IPS-15b (cell line): ENCODE measurements at regions not wholly inside any gene's neighbourhood (a gene's known extent, or its start where the extent isn't known, plus 50 kb on each side); places are given as distances from the start of the nearest gene placed in this dataset.

Source experiments
- H3K27me3 ChIP-seq: one replicate; pipeline ENCODE4 v1.6.1; 2013; ENCODE audit warnings: low read length; ENCODE audit not compliant: control insufficient read depth, insufficient read depth
- H3K36me3 ChIP-seq: one replicate; pipeline ENCODE4 v1.6.1; 2013; ENCODE audit warnings: low read length; ENCODE audit not compliant: control insufficient read depth, insufficient read depth
- H3K4me1 ChIP-seq: one replicate; pipeline ENCODE4 v1.6.1; 2013; ENCODE audit warnings: mild to moderate bottlenecking, low read length; ENCODE audit not compliant: control insufficient read depth, insufficient read depth
- H3K4me3 ChIP-seq: one replicate; pipeline ENCODE4 v1.5.1; 2013; ENCODE audit warnings: low read depth, low read length
- H3K9ac ChIP-seq: one replicate; pipeline ENCODE4 v1.6.1; 2013; ENCODE audit warnings: low read depth, mild to moderate bottlenecking, low read length
- H3K9me3 ChIP-seq: one replicate; pipeline ENCODE4 v1.6.1; 2013; ENCODE audit warnings: mild to moderate bottlenecking, low read length; ENCODE audit not compliant: control insufficient read depth, insufficient read depth

- Histone ChIP-seq H3K4me1 (no peaks in the 10 kb centered on the region), H3K4me3 (no peak overlapping the region), H3K9me3 (peaks cover 3% of the 10 kb centered on the region), H3K36me3 (no peaks in the 10 kb centered on the region), H3K9ac (no peak overlapping the region), H3K27me3 (no peaks in the 10 kb centered on the region)
Observed at GRCh38 chr18:78643004-78643403, 336.6 kb upstream of the SALL3 start.

- Histone ChIP-seq H3K27me3 (no peaks in the 10 kb centered on the region), H3K9me3 (peaks cover 3% of the 10 kb centered on the region), H3K4me3 (no peak overlapping the region), H3K4me1 (no peaks in the 10 kb centered on the region), H3K36me3 (no peaks in the 10 kb centered on the region), H3K9ac (no peak overlapping the region)
Observed at GRCh38 chr18:78643981-78644380, 335.6 kb upstream of the SALL3 start.

GRCh38 chr18:78645216-78645615 is 334.4 kb upstream of the SALL3 start:
- Histone ChIP-seq H3K4me3 (no peak overlapping the region), H3K36me3 (no peaks in the 10 kb centered on the region), H3K9ac (no peak overlapping the region), H3K27me3 (no peaks in the 10 kb centered on the region), H3K4me1 (no peaks in the 10 kb centered on the region), H3K9me3 (peaks cover 3% of the 10 kb centered on the region)

GRCh38 chr18:78647018-78647417 is 332.6 kb upstream of the SALL3 start:
- Histone ChIP-seq H3K4me3 (no peak overlapping the region), H3K36me3 (peaks cover 3% of the 10 kb centered on the region), H3K4me1 (no peaks in the 10 kb centered on the region), H3K27me3 (no peaks in the 10 kb centered on the region), H3K9ac (no peak overlapping the region), H3K9me3 (peaks cover 4% of the 10 kb centered on the region)

- peaks cover 3% of the 10 kb centered on the region for H3K36me3 ChIP-seq
- no peaks in the 10 kb centered on the region for H3K4me1 ChIP-seq
- peaks cover 14% of the 10 kb centered on the region for H3K9me3 ChIP-seq
- H3K4me3 ChIP-seq: no peak overlapping the region
- H3K9ac ChIP-seq: no peak overlapping the region
- no peaks in the 10 kb centered on the region for H3K27me3 ChIP-seq
Observed at GRCh38 chr18:78649421-78649820, 330.2 kb upstream of the SALL3 start.

GRCh38 chr18:78650926-78651325 is 328.7 kb upstream of the SALL3 start:
- no peaks in the 10 kb centered on the region for H3K4me1 ChIP-seq
- no peak overlapping the region for H3K4me3 ChIP-seq
- H3K9ac ChIP-seq: no peak overlapping the region
- peaks cover 19% of the 10 kb centered on the region for H3K9me3 ChIP-seq
- H3K27me3 ChIP-seq: no peaks in the 10 kb centered on the region
- H3K36me3 ChIP-seq: peaks cover 3% of the 10 kb centered on the region

GRCh38 chr18:78652001-78652545 is 327.5 kb upstream of the SALL3 start:
- H3K4me3 ChIP-seq: peak overlapping the region; percentile 18
- H3K9ac ChIP-seq: no peak overlapping the region
- H3K36me3 ChIP-seq: peaks cover 3% of the 10 kb centered on the region
- peaks cover 16% of the 10 kb centered on the region for H3K9me3 ChIP-seq
- no peaks in the 10 kb centered on the region for H3K4me1 ChIP-seq
- no peaks in the 10 kb centered on the region for H3K27me3 ChIP-seq

- Histone ChIP-seq H3K36me3 (peaks cover 3% of the 10 kb centered on the region), H3K9me3 (peaks cover 16% of the 10 kb centered on the region), H3K9ac (no peak overlapping the region), H3K27me3 (no peaks in the 10 kb centered on the region), H3K4me1 (no peaks in the 10 kb centered on the region), H3K4me3 (no peak overlapping the region)
Observed at GRCh38 chr18:78655921-78656320, 323.7 kb upstream of the SALL3 start.

- Histone ChIP-seq H3K9me3 (peaks cover 16% of the 10 kb centered on the region), H3K4me3 (no peak overlapping the region), H3K4me1 (no peaks in the 10 kb centered on the region), H3K36me3 (peaks cover 2% of the 10 kb centered on the region), H3K9ac (no peak overlapping the region), H3K27me3 (no peaks in the 10 kb centered on the region)
Observed at GRCh38 chr18:78656346-78656925, 323.2 kb upstream of the SALL3 start.

- no peaks in the 10 kb centered on the region for H3K27me3 ChIP-seq
- no peak overlapping the region for H3K4me3 ChIP-seq
- H3K9me3 ChIP-seq: peaks cover 5% of the 10 kb centered on the region
- no peaks in the 10 kb centered on the region for H3K4me1 ChIP-seq
- H3K36me3 ChIP-seq: no peaks in the 10 kb centered on the region
- H3K9ac ChIP-seq: no peak overlapping the region
Observed at GRCh38 chr18:78658531-78658930, 321.1 kb upstream of the SALL3 start.

- Histone ChIP-seq H3K9ac (no peak overlapping the region), H3K27me3 (no peaks in the 10 kb centered on the region), H3K36me3 (no peaks in the 10 kb centered on the region), H3K4me1 (no peaks in the 10 kb centered on the region), H3K9me3 (peaks cover 5% of the 10 kb centered on the region), H3K4me3 (no peak overlapping the region)
Observed at GRCh38 chr18:78659057-78659456, 320.6 kb upstream of the SALL3 start.

GRCh38 chr18:78659748-78660147 is 319.9 kb upstream of the SALL3 start:
- Histone ChIP-seq H3K36me3 (no peaks in the 10 kb centered on the region), H3K4me3 (no peak overlapping the region), H3K9me3 (peaks cover 5% of the 10 kb centered on the region), H3K9ac (no peak overlapping the region), H3K27me3 (no peaks in the 10 kb centered on the region), H3K4me1 (no peaks in the 10 kb centered on the region)
